Posterior vena cava (tissue), 2 donors: ENCODE measurements at regions not wholly inside any gene's neighbourhood (a gene's known extent, or its start where the extent isn't known, plus 50 kb on each side); places are given as distances from the start of the nearest gene placed in this dataset.

Source experiments
- DNase-seq: peaks from one replicate; pipeline ENCODE4 v3.0.0-alpha.2; 2020; ENCODE audit warnings: low spot score
- intact Hi-C, 2 donors: fragments of 100-400 bp; cut with DNase I; formaldehyde crosslinking; loops; one replicate each; pipeline versions ENCODE4 v1.14.1 to v1.14.2; 2022 to 2023
- donor health status: DM: yes; HTN: yes; CAD: no.
- donor health status: DM: yes; HTN: yes; CAD: no.

GRCh38 chr4:110292994-110293744 is 94.8 kb upstream of the ELOVL6 start:
- peak; percentile 80 for DNase-seq
- intact Hi-C loops, result no loop called here

GRCh38 chr4:110290511-110290910 is 92.1 kb upstream of the ELOVL6 start:
- intact Hi-C loops, result no loop called here
- DNase-seq, result no peak

GRCh38 chr4:110289601-110290100 is 91.2 kb upstream of the ELOVL6 start:
- intact Hi-C loops, result no loop called here
- no peak for DNase-seq

GRCh38 chr4:110287130-110287529 is 88.7 kb upstream of the ELOVL6 start:
- intact Hi-C loops, result no loop called here
- no peak for DNase-seq

- intact Hi-C loops, result no loop called here
- no peak for DNase-seq
Observed at GRCh38 chr4:110278127-110278526, 79.7 kb upstream of the ELOVL6 start.

GRCh38 chr4:110275871-110276270 is 77.5 kb upstream of the ELOVL6 start:
- intact Hi-C loops, result no loop called here
- no peak for DNase-seq

GRCh38 chr4:110271986-110272385 is 73.6 kb upstream of the ELOVL6 start:
- intact Hi-C loops, result no loop called here
- no peak for DNase-seq

GRCh38 chr4:110270492-110271197 is 72.2 kb upstream of the ELOVL6 start:
- no peak for DNase-seq
- intact Hi-C loops, result no loop called here

GRCh38 chr4:110268790-110269189 is 70.4 kb upstream of the ELOVL6 start:
- intact Hi-C loops, result no loop called here

GRCh38 chr4:110268352-110268751 is 69.9 kb upstream of the ELOVL6 start:
- intact Hi-C loops, result no loop called here
- DNase-seq, result no peak

More at GRCh38 chr4:110268790-110269189, 70.4 kb upstream of the ELOVL6 start:
- no peak for DNase-seq

- intact Hi-C loops, result no loop called here
- DNase-seq, result no peak
Observed at GRCh38 chr4:110266136-110266535, 67.7 kb upstream of the ELOVL6 start.

GRCh38 chr4:110265001-110265400 is 66.6 kb upstream of the ELOVL6 start:
- intact Hi-C loops, result no loop called here
- DNase-seq, result no peak

GRCh38 chr4:110260299-110260698 is 61.9 kb upstream of the ELOVL6 start:
- intact Hi-C loops, result no loop called here
- no peak for DNase-seq

- DNase-seq, result no peak
- intact Hi-C loops, result no loop called here
Observed at GRCh38 chr4:110250023-110250387, 51.6 kb upstream of the ELOVL6 start.

GRCh38 chr4:110248831-110249253 is 50.4 kb upstream of the ELOVL6 start:
- intact Hi-C loops, result no loop called here
- no peak for DNase-seq
